Spleen (tissue), 7 donors: ENCODE measurements at regions not wholly inside any gene's neighbourhood (a gene's known extent, or its start where the extent isn't known, plus 50 kb on each side); places are given as distances from the start of the nearest gene placed in this dataset.

Source experiments
- POLR2A ChIP-seq, 3 donors: fragments of 450-650 bp; IDR thresholded peaks; one replicate each; pipeline ENCODE4 v1.5.1; 2017; ENCODE audit warnings: antibody characterized with exemption in 3 of 3, mild to moderate bottlenecking in 1 of 3
- TF ChIP-seq, protein P1 (sequence below), 11 experiments: fragments of 200-600 bp in 7 of 11; fragments of 450-650 bp in 4 of 11; sonication (generic) in 4 of 11; IDR thresholded peaks in 8 of 11; conservative IDR thresholded peaks in 3 of 11; 1 replicate in 7 of 11; 2 replicates in 4 of 11; pipeline versions ENCODE4 v1.4.0 to v1.8.0; 2016 to 2021; ENCODE audit warnings: antibody characterized with exemption in 11 of 11, inconsistent platforms in 4 of 11, mild to moderate bottlenecking in 1 of 11
- donor health status: DM: no; HTN: no; CAD: no; lungs with moderate emphysema.
- donor health status: DM: no; HTN: no; CAD: no.
- donor health status: DM: no; HTN: no; CAD: no.

DNA sequence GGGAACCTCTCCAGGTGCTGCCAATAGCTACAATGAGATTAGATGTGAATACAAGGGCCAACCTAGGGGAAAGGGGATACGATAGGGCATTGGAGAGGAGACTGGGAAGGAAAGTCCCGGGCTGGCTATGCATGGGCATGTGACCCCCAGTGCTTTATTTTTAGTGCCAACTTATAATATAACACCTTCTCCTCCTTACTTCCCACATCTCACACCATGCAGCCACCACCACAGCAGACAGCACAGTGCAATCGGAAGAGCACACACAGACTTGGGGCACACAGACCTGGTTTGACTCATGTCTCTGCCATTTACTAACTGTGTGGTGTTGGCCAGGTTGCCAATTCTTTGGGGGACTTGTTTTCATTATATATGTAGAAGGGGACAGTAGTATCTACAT is 85.4 kb downstream of the TOMM20 start:
- TF ChIP-seq, protein P1, sequence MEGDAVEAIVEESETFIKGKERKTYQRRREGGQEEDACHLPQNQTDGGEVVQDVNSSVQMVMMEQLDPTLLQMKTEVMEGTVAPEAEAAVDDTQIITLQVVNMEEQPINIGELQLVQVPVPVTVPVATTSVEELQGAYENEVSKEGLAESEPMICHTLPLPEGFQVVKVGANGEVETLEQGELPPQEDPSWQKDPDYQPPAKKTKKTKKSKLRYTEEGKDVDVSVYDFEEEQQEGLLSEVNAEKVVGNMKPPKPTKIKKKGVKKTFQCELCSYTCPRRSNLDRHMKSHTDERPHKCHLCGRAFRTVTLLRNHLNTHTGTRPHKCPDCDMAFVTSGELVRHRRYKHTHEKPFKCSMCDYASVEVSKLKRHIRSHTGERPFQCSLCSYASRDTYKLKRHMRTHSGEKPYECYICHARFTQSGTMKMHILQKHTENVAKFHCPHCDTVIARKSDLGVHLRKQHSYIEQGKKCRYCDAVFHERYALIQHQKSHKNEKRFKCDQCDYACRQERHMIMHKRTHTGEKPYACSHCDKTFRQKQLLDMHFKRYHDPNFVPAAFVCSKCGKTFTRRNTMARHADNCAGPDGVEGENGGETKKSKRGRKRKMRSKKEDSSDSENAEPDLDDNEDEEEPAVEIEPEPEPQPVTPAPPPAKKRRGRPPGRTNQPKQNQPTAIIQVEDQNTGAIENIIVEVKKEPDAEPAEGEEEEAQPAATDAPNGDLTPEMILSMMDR (IDR thresholded peaks at IDR 0.05 in 8 of 11, conservative IDR thresholded peaks at IDR 0.05 in 3 of 11), result no peak
- TF ChIP-seq POLR2A (IDR thresholded peaks at IDR 0.05), result no peak
